A673 (cell line): ENCODE measurements at regions not wholly inside any gene's neighbourhood (a gene's known extent, or its start where the extent isn't known, plus 50 kb on each side); places are given as distances from the start of the nearest gene placed in this dataset.

Source experiments
- BruUV-seq: library from RNA; stranded (reverse); fragments of 400-500 nt; replicated peaks from 2 replicates; lab custom pipeline; 2021; lab: Mats Ljungman, UMichigan
- CTCF ChIA-PET: fragments of 300-600 bp; sonication (Branson Sonifier 250); formaldehyde crosslinking; loops from one replicate; lab custom pipeline; 2022; ENCODE audit warnings: antibody characterized with exemption; lab: Charles Lee
- POLR2A ChIA-PET: fragments of 300-600 bp; sonication (Branson Sonifier 250); formaldehyde crosslinking; loops from one replicate; lab custom pipeline; 2022; ENCODE audit warnings: antibody characterized with exemption; ENCODE audit not compliant: low non-redundant PET; lab: Charles Lee
- DNase-seq: peaks from one replicate; pipeline ENCODE4 v3.0.0-alpha.2; 2015; ENCODE audit warnings: low spot score
- H3K27ac ChIP-seq: fragments of 200-600 bp; sonication (generic); 2 replicates; pipeline ENCODE4 v1.5.1; 2016; ENCODE audit warnings: mixed run types, low read depth, mild to moderate bottlenecking, mixed read lengths, antibody characterized with exemption, low read length; ENCODE audit not compliant: poor library complexity, severe bottlenecking
- H3K27me3 ChIP-seq: fragments of 200-600 bp; sonication (generic); replicated peaks from 2 replicates; pipeline ENCODE4 v1.6.1; 2017; ENCODE audit warnings: mixed run types, low read depth, mild to moderate bottlenecking, mixed read lengths, antibody characterized with exemption, low read length; ENCODE audit not compliant: insufficient read depth, poor library complexity
- H3K36me3 ChIP-seq: fragments of 200-600 bp; sonication (generic); 2 replicates; pipeline ENCODE4 v1.6.1; 2016; ENCODE audit warnings: mixed run types, mild to moderate bottlenecking, mixed read lengths, antibody characterized with exemption, low read length; ENCODE audit not compliant: insufficient read depth, poor library complexity, severe bottlenecking
- H3K4me1 ChIP-seq: fragments of 200-600 bp; sonication (generic); 2 replicates; pipeline ENCODE4 v1.6.1; 2017; ENCODE audit warnings: mixed run types, mild to moderate bottlenecking, mixed read lengths, antibody characterized with exemption, low read length; ENCODE audit not compliant: insufficient read depth, poor library complexity, severe bottlenecking
- H3K4me3 ChIP-seq: fragments of 200-600 bp; sonication (generic); 2 replicates; pipeline ENCODE4 v1.5.1; 2016; ENCODE audit warnings: low read depth, mixed run types, mild to moderate bottlenecking, mixed read lengths, low read length; ENCODE audit not compliant: poor library complexity, severe bottlenecking
- H3K9me3 ChIP-seq: fragments of 200-600 bp; sonication (generic); 2 replicates; pipeline ENCODE4 v1.6.1; 2016; ENCODE audit warnings: mixed run types, low read depth, mild to moderate bottlenecking, mixed read lengths, antibody characterized with exemption, low read length; ENCODE audit not compliant: poor library complexity, severe bottlenecking
- CTCF ChIP-seq: fragments of 300-800, 200-600 bp; sonication (generic); conservative IDR thresholded peaks from 2 replicates; pipeline ENCODE4 v1.5.1; 2017; ENCODE audit warnings: low read depth, mild to moderate bottlenecking, antibody characterized with exemption, low read length, moderate library complexity, mixed read lengths
- EZH2 ChIP-seq: fragments of 200-600 bp; sonication (generic); IDR thresholded peaks from 2 replicates; pipeline ENCODE4 v1.6.1; 2017; ENCODE audit warnings: borderline replicate concordance, low read depth, mild to moderate bottlenecking, mixed read lengths, antibody characterized with exemption, low read length; ENCODE audit not compliant: poor library complexity, severe bottlenecking
- intact Hi-C: fragments of 100-400 bp; cut with micrococcal nuclease; formaldehyde crosslinking; loops from one replicate; pipeline ENCODE4 v1.10.0; 2022; ENCODE audit not compliant: unreplicated experiment

DNA sequence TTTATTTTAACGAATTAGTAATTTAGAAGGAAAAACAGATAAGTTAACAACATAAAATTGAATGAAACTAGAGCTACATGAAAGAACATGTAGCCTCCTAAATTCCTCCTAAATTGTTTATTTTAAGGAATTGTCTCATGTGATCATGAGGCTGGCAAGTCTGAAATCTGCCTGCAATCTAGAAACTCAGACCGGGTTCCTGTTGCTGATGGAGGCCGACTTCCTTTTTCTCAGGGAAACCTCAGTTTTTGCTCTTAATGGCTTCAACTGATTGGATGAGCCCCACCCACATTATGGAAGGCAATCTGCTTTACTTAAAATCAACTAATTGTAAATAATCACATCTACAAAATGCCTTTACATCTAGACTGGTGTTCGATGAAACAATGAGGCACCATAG is 205.0 kb upstream of the ADRA1D start:
- Histone ChIP-seq H3K9me3 (no peaks in the 10 kb centered on the region), H3K27me3 (no peaks in the 10 kb centered on the region), H3K4me1 (peaks cover 28% of the 10 kb centered on the region), H3K4me3 (no peak overlapping the region), H3K36me3 (peaks cover 3% of the 10 kb centered on the region), H3K27ac (no peak overlapping the region)
- BruUV-seq, result no TSS peak
- intact Hi-C loops, result no loop called here
- POLR2A ChIA-PET, result no interaction called here
- CTCF ChIA-PET, result no interaction called here
- TF ChIP-seq CTCF, result no peak
- no peak for DNase-seq

- ChIA-PET POLR2A (no interaction called here), CTCF (no interaction called here)
- no peak for DNase-seq
- TF ChIP-seq EZH2 (no peak), CTCF (no peak)
- no peaks in the 10 kb centered on the region for H3K27me3 ChIP-seq
- BruUV-seq, result no TSS peak
- intact Hi-C loops, result no loop called here
- H3K4me1 ChIP-seq, result peaks cover 28% of the 10 kb centered on the region
- H3K27ac ChIP-seq, result no peak overlapping the region
- H3K9me3 ChIP-seq, result no peaks in the 10 kb centered on the region
- no peak overlapping the region for H3K4me3 ChIP-seq
- H3K36me3 ChIP-seq, result peaks cover 3% of the 10 kb centered on the region
Measured at GRCh38 chr20:4453359-4453758, 204.3 kb upstream of the ADRA1D start.

GRCh38 chr20:4451487-4452081 is 202.5 kb upstream of the ADRA1D start:
- POLR2A ChIA-PET, result no interaction called here
- peaks cover 28% of the 10 kb centered on the region for H3K4me1 ChIP-seq
- no TSS peak for BruUV-seq
- TF ChIP-seq EZH2 (no peak), CTCF (no peak)
- H3K27ac ChIP-seq, result no peak overlapping the region
- H3K36me3 ChIP-seq, result peaks cover 10% of the 10 kb centered on the region
- H3K9me3 ChIP-seq, result peaks cover 3% of the 10 kb centered on the region
- intact Hi-C loops, result no loop called here
- DNase-seq, result no peak
- CTCF ChIA-PET, result no interaction called here
- H3K4me3 ChIP-seq, result no peak overlapping the region
- H3K27me3 ChIP-seq, result no peaks in the 10 kb centered on the region
